ENCODE measurements at regions not wholly inside any gene's neighbourhood (a gene's known extent, or its start where the extent isn't known, plus 50 kb on each side); places are given as distances from the start of the nearest gene placed in this dataset.

GRCh38 chr5:63719147-63719546 is 243.1 kb downstream of the HTR1A start:
- no peak overlapping the region for H3K27ac ChIP-seq (ENCODE audit: low read depth, low read length, poor library complexity, severe bottlenecking)
- no peaks in the 10 kb centered on the region for H3K9me3 ChIP-seq (ENCODE audit: low read length)
- H3K4me1 ChIP-seq (ENCODE audit: insufficient read depth, low read length, severe bottlenecking): no peaks in the 10 kb centered on the region
- no peak overlapping the region for H3K4me3 ChIP-seq (ENCODE audit: low read depth, low read length, poor library complexity, severe bottlenecking)
- H3K9me2 ChIP-seq (ENCODE audit: low read depth, low read length): no peaks in the 10 kb centered on the region
- no peaks in the 10 kb centered on the region for H3K27me3 ChIP-seq (ENCODE audit: insufficient read depth, low read length)
- TF ChIP-seq CTCF (IDR thresholded peaks at IDR 0.05; ENCODE audit: low read length) (no peak), EZH2 (IDR thresholded peaks at IDR 0.05; ENCODE audit: borderline replicate concordance, low read length) (no peak)
- no peaks in the 10 kb centered on the region for H3F3A ChIP-seq (ENCODE audit: insufficient read depth, low read length)
- H4K20me1 ChIP-seq (ENCODE audit: insufficient read depth, low read length): no peaks in the 10 kb centered on the region
- no peaks in the 10 kb centered on the region for H3K36me3 ChIP-seq (ENCODE audit: insufficient read depth, low read length)
- no peak overlapping the region for H2AFZ ChIP-seq (ENCODE audit: low read length)
- H3K4me2 ChIP-seq (ENCODE audit: low read length): no peak overlapping the region
- no peak overlapping the region for H3K9ac ChIP-seq (ENCODE audit: low read length)
- H3K79me2 ChIP-seq (ENCODE audit: insufficient read depth, low read length): no peaks in the 10 kb centered on the region

GRCh38 chr5:63700241-63700640 is 262.0 kb downstream of the HTR1A start:
- Histone ChIP-seq H3K79me2 (ENCODE audit: insufficient read depth, low read length) (no peaks in the 10 kb centered on the region), H3K9ac (ENCODE audit: low read length) (no peak overlapping the region), H4K20me1 (ENCODE audit: insufficient read depth, low read length) (no peaks in the 10 kb centered on the region), H3K4me2 (ENCODE audit: low read length) (no peak overlapping the region), H3K4me1 (ENCODE audit: insufficient read depth, low read length, severe bottlenecking) (no peaks in the 10 kb centered on the region), H3K27me3 (ENCODE audit: insufficient read depth, low read length) (no peaks in the 10 kb centered on the region), H3F3A (ENCODE audit: insufficient read depth, low read length) (no peaks in the 10 kb centered on the region), H3K36me3 (ENCODE audit: insufficient read depth, low read length) (no peaks in the 10 kb centered on the region), H3K4me3 (ENCODE audit: low read depth, low read length, poor library complexity, severe bottlenecking) (no peak overlapping the region), H3K9me3 (ENCODE audit: low read length) (no peaks in the 10 kb centered on the region), H2AFZ (ENCODE audit: low read length) (no peak overlapping the region), H3K27ac (ENCODE audit: low read depth, low read length, poor library complexity, severe bottlenecking) (no peak overlapping the region), H3K9me2 (ENCODE audit: low read depth, low read length) (no peaks in the 10 kb centered on the region)
- TF ChIP-seq CTCF (IDR thresholded peaks at IDR 0.05; ENCODE audit: low read length) (no peak), EZH2 (IDR thresholded peaks at IDR 0.05; ENCODE audit: borderline replicate concordance, low read length) (no peak)

DNA sequence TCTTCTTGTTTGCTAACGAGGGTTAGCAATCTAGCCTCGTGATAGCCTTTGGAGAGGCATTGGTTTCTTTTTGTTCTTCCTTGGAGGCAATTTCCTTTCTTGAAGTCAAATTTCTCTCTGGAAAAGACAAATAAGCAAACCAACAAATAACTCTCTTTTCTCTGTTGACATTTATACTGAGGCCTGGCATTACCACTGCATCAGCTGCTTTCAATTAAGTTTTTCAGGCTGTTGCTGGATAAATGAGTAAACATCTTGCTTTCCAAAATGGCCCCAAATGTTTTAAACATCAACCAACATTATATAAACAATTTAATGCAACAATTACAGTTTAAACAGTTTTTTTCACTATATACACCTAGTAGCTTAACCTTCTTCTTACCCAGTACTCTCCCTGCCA is 264.4 kb downstream of the HTR1A start:
- TF ChIP-seq CTCF (IDR thresholded peaks at IDR 0.05; ENCODE audit: low read length): no peak
- TF ChIP-seq EZH2 (IDR thresholded peaks at IDR 0.05; ENCODE audit: borderline replicate concordance, low read length): no peak
- Histone ChIP-seq H2AFZ (ENCODE audit: low read length) (no peak overlapping the region), H3K4me3 (ENCODE audit: low read depth, low read length, poor library complexity, severe bottlenecking) (no peak overlapping the region), H4K20me1 (ENCODE audit: insufficient read depth, low read length) (no peaks in the 10 kb centered on the region), H3K9me3 (ENCODE audit: low read length) (no peaks in the 10 kb centered on the region), H3K9ac (ENCODE audit: low read length) (no peak overlapping the region), H3F3A (ENCODE audit: insufficient read depth, low read length) (no peaks in the 10 kb centered on the region), H3K4me1 (ENCODE audit: insufficient read depth, low read length, severe bottlenecking) (no peaks in the 10 kb centered on the region), H3K9me2 (ENCODE audit: low read depth, low read length) (no peaks in the 10 kb centered on the region), H3K27ac (ENCODE audit: low read depth, low read length, poor library complexity, severe bottlenecking) (no peak overlapping the region), H3K27me3 (ENCODE audit: insufficient read depth, low read length) (no peaks in the 10 kb centered on the region), H3K79me2 (ENCODE audit: insufficient read depth, low read length) (no peaks in the 10 kb centered on the region), H3K4me2 (ENCODE audit: low read length) (no peak overlapping the region), H3K36me3 (ENCODE audit: insufficient read depth, low read length) (no peaks in the 10 kb centered on the region)

Measured in OCI-LY1 (cell line).